Endothelial cell of umbilical vein (primary cell): ENCODE measurements at regions not wholly inside any gene's neighbourhood (a gene's known extent, or its start where the extent isn't known, plus 50 kb on each side); places are given as distances from the start of the nearest gene placed in this dataset.

Experiments used
- BruUV-seq: library from RNA; stranded (reverse); fragments of 400-500 nt; replicated peaks from 2 replicates; lab custom pipeline; 2021; lab: Mats Ljungman, UMichigan
- CTCF ChIA-PET: fragments of 300-600, 350-600 bp; sonication (Branson Sonifier 250); formaldehyde crosslinking; loops from one replicate; lab custom pipeline; 2021; ENCODE audit warnings: antibody characterized with exemption, inconsistent platforms; lab: Charles Lee
- POLR2A ChIA-PET: fragments of 300-600, 350-600 bp; sonication (Branson Sonifier 250); formaldehyde crosslinking; loops from one replicate; lab custom pipeline; 2021; ENCODE audit warnings: antibody characterized with exemption, inconsistent platforms; lab: Charles Lee
- DNase-seq: peaks from one replicate; pipeline ENCODE4 v3.0.0-alpha.2; 2011; ENCODE audit warnings: low read depth, low spot score
- FAIRE-seq: peaks from 2 replicates; lab custom pipeline; 2011; peaks lifted over from hg19 to GRCh38; lab: Jason Lieb, UNC
- H2AFZ ChIP-seq: 2 replicates; pipeline ENCODE4 v1.6.0; 2012; ENCODE audit warnings: low read depth, low read length, control low read depth, inconsistent platforms
- H3K27ac ChIP-seq: 2 replicates; pipeline ENCODE4 v1.5.1; 2011; ENCODE audit warnings: low read depth, mild to moderate bottlenecking, control low read depth, low read length, moderate library complexity; ENCODE audit not compliant: insufficient read depth
- H3K27me3 ChIP-seq, 2 experiments: 2 replicates each; pipeline versions ENCODE4 v1.6.0 to v1.6.1; 2011; ENCODE audit warnings: low read length in 2 of 2, mixed read lengths in 1 of 2; ENCODE audit not compliant: control insufficient read depth in 2 of 2, insufficient read depth in 2 of 2
- H3K36me3 ChIP-seq, 2 experiments: 2 replicates in 1 of 2; 3 replicates in 1 of 2; pipeline ENCODE4 v1.5.1; 2011; ENCODE audit warnings: low read length in 2 of 2, mild to moderate bottlenecking in 1 of 2, moderate library complexity in 1 of 2; ENCODE audit not compliant: control insufficient read depth in 2 of 2, insufficient read depth in 2 of 2; ENCODE audit errors: extremely low read depth in 1 of 2
- H3K4me1 ChIP-seq: 3 replicates; pipeline ENCODE4 v1.5.1; 2011; ENCODE audit warnings: mild to moderate bottlenecking, low read length; ENCODE audit not compliant: control insufficient read depth, insufficient read depth; ENCODE audit errors: extremely low read depth
- H3K4me2 ChIP-seq: 2 replicates; pipeline ENCODE4 v1.6.1; 2011; ENCODE audit warnings: low read length, control low read depth, mixed read lengths; ENCODE audit not compliant: insufficient read depth
- H3K4me3 ChIP-seq, 3 experiments: fragments of 200-600 bp in 1 of 3; sonication (generic), shearing (Covaris generic) in 1 of 3; replicated peaks in 1 of 3; 2 replicates each; pipeline ENCODE4 v1.5.1; 2011 to 2016; ENCODE audit warnings: control low read depth in 3 of 3, low read length in 3 of 3, mild to moderate bottlenecking in 2 of 3, inconsistent platforms in 1 of 3, low read depth in 1 of 3, moderate library complexity in 1 of 3; ENCODE audit not compliant: insufficient read depth in 1 of 3
- H3K79me2 ChIP-seq: 2 replicates; pipeline ENCODE4 v1.6.0; 2012; ENCODE audit warnings: low read length, inconsistent platforms; ENCODE audit not compliant: control insufficient read depth, insufficient read depth
- H3K9ac ChIP-seq: replicated peaks from 2 replicates; pipeline ENCODE3; 2011; ENCODE audit warnings: low read length, control low read depth; ENCODE audit not compliant: insufficient read depth; ENCODE audit errors: extremely low read depth
- H3K9me1 ChIP-seq: replicated peaks from 3 replicates; pipeline ENCODE4 v1.6.0; 2011; ENCODE audit warnings: mild to moderate bottlenecking, low read length; ENCODE audit not compliant: control insufficient read depth, insufficient read depth; ENCODE audit errors: extremely low read depth
- H3K9me3 ChIP-seq: replicated peaks from 2 replicates; pipeline ENCODE4 v1.5.1; 2012; ENCODE audit warnings: low read length, inconsistent platforms; ENCODE audit not compliant: control insufficient read depth, insufficient read depth
- H4K20me1 ChIP-seq: replicated peaks from 2 replicates; pipeline ENCODE3; 2011; ENCODE audit warnings: mild to moderate bottlenecking, low read length; ENCODE audit not compliant: control insufficient read depth, insufficient read depth; ENCODE audit errors: extremely low read depth
- CTCF ChIP-seq, 2 donors: IDR thresholded peaks; 1 replicate in 1 of 2; 2 replicates in 1 of 2; pipeline ENCODE4 v1.5.1; 2011; ENCODE audit warnings: low read length in 2 of 2, mild to moderate bottlenecking in 2 of 2, moderate library complexity in 2 of 2, control low read depth in 1 of 2, inconsistent platforms in 1 of 2, low read depth in 1 of 2; ENCODE audit not compliant: insufficient read depth in 1 of 2; ENCODE audit errors: extremely low read depth in 1 of 2
- EZH2 ChIP-seq: IDR thresholded peaks from 2 replicates; pipeline ENCODE4 v1.6.1; 2012; ENCODE audit warnings: borderline replicate concordance, low read depth, mild to moderate bottlenecking, moderate library complexity, low read length, inconsistent platforms; ENCODE audit not compliant: severe bottlenecking
- FOS ChIP-seq: IDR thresholded peaks from 2 replicates; pipeline ENCODE4 v1.6.1; 2011; ENCODE audit warnings: mild to moderate bottlenecking, low read length, moderate library complexity, borderline replicate concordance; ENCODE audit not compliant: insufficient read depth
- GATA2 ChIP-seq: IDR thresholded peaks from 2 replicates; pipeline ENCODE4 v1.7.0; 2011; ENCODE audit warnings: low read depth, mild to moderate bottlenecking, moderate library complexity, mixed read lengths, low read length; ENCODE audit not compliant: insufficient read length, insufficient read depth
- JUN ChIP-seq: IDR thresholded peaks from 2 replicates; pipeline ENCODE4 v1.6.1; 2011; ENCODE audit warnings: borderline replicate concordance, low read depth; ENCODE audit not compliant: insufficient read length, insufficient read depth
- MAX ChIP-seq: IDR thresholded peaks from 2 replicates; pipeline ENCODE4 v1.6.1; 2011; ENCODE audit not compliant: insufficient read depth, insufficient read length
- MYC ChIP-seq: IDR thresholded peaks from one replicate; pipeline ENCODE4 v1.6.1; 2011; ENCODE audit warnings: mild to moderate bottlenecking, low read depth, low read length
- POLR2A ChIP-seq: IDR thresholded peaks from 2 replicates; pipeline ENCODE4 v1.6.1; 2012; ENCODE audit warnings: low read depth, mild to moderate bottlenecking, control low read depth, low read length
- POLR2AphosphoS5 ChIP-seq: IDR thresholded peaks from 2 replicates; pipeline ENCODE4 v1.6.1; 2012; ENCODE audit warnings: low read depth, mild to moderate bottlenecking, control low read depth, low read length, moderate library complexity; ENCODE audit not compliant: insufficient read depth
- dilution Hi-C: fragments of 300-500 bp; cut with MboI; formaldehyde crosslinking; loops from one replicate; pipeline ENCODE4 v1.15.0; 2019; ENCODE audit warnings: low sequenced_read_pairs; ENCODE audit not compliant: extremely low pct_ligation_motif_present
- intact Hi-C: fragments of 100-400 bp; cut with micrococcal nuclease; formaldehyde crosslinking; loops from one replicate; pipeline ENCODE4 v1.10.0; 2022

GRCh38 chr6:139625998-139626975 is 251.8 kb upstream of the CITED2 start:
- H4K20me1 ChIP-seq, result no peaks in the 10 kb centered on the region
- CTCF ChIA-PET, result interaction anchor here (1.7 kb wide), 1 partner anchor 229 kb away, joined by 4 read pairs; no protein-coding TSS in a partner anchor
- no peak overlapping the region for H2AFZ ChIP-seq
- POLR2A ChIA-PET, result no interaction called here
- FAIRE-seq (no peak), DNase-seq (no peak)
- intact Hi-C loops, result no loop called here
- H3K36me3 ChIP-seq, result no peaks in the 10 kb centered on the region
- no peak overlapping the region for H3K9ac ChIP-seq
- BruUV-seq, result no TSS peak
- TF ChIP-seq POLR2A (no peak), MYC (no peak), CTCF (IDR thresholded peaks at IDR 0.05; ENCODE audit: extremely low read depth in 1 of 2, insufficient read depth in 1 of 2, low read depth in 1 of 2, low read length in 2 of 2) (no peak), MAX (no peak), JUN (no peak), EZH2 (no peak), POLR2AphosphoS5 (no peak), GATA2 (no peak), FOS (no peak)
- no peak overlapping the region for H3K27ac ChIP-seq
- H3K27me3 ChIP-seq, result no peaks in the 10 kb centered on the region
- dilution Hi-C loops, result no loop called here
- peaks cover 5% of the 10 kb centered on the region for H3K4me1 ChIP-seq
- no peak overlapping the region for H3K4me2 ChIP-seq
- H3K9me3 ChIP-seq, result no peaks in the 10 kb centered on the region
- no peak overlapping the region for H3K4me3 ChIP-seq
- no peaks in the 10 kb centered on the region for H3K79me2 ChIP-seq
- H3K9me1 ChIP-seq, result no peaks in the 10 kb centered on the region
